ENCODE measurements at regions not wholly inside any gene's neighbourhood (a gene's known extent, or its start where the extent isn't known, plus 50 kb on each side); places are given as distances from the start of the nearest gene placed in this dataset.
A peak's percentile ranks its signal among the peaks of the same experiment; 100 is the strongest.

DNA sequence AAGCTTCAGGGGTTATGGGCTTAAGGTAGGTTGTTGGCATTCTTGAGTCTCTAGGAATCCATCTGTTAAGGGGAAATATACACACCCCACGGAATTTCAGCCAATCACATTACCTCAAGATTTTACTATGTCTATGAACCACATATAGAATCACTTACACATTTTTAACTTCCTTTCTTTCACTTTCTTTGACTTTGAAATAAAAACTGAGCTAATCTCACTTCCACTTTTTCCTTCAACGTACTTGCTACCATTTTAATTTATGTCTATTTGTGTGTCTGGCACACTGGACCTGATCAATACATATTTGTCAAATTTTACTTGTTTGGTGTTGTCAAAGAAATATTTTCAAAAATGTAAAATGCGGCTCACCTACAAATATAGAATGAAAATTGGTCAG, 545.4 kb upstream of the JAG1 start:
- in situ Hi-C loops (cut with MboI) (no loop called here), intact Hi-C loops (cut with micrococcal nuclease; ENCODE audit: unreplicated experiment) (no loop called here)
- Histone ChIP-seq H3K9ac (ENCODE audit: control insufficient read depth, insufficient read depth, low read length) (no peak overlapping the region), H2AFZ (ENCODE audit: control insufficient read depth, low read depth, low read length) (no peak overlapping the region), H3K27ac (ENCODE audit: control insufficient read depth, insufficient read depth) (no peak overlapping the region), H3K4me3 (no peak overlapping the region), H3K9me3 (replicated peaks; ENCODE audit: control insufficient read depth, insufficient read depth, low read length) (peaks cover 2% of the 10 kb centered on the region; the same call in 1 of the 3 replicates), H4K20me1 (ENCODE audit: control insufficient read depth, insufficient read depth) (no peaks in the 10 kb centered on the region), H3K4me1 (ENCODE audit: control insufficient read depth, insufficient read depth, low read length) (peaks cover 13% of the 10 kb centered on the region), H3K27me3 (replicated peaks in 1 of 2; ENCODE audit: control insufficient read depth in 2 of 2, insufficient read depth in 2 of 2, low read length in 1 of 2) (no peaks in the 10 kb centered on the region), H3K79me2 (ENCODE audit: control insufficient read depth, insufficient read depth, low read length) (no peaks in the 10 kb centered on the region), H3K4me2 (ENCODE audit: control insufficient read depth, insufficient read depth) (0 out of 2 replicates have a peak overlapping the region, but pooled peaks have one; percentile 22), H3K36me3 (ENCODE audit: control insufficient read depth in 2 of 2, insufficient read depth in 2 of 2, low read length in 1 of 2) (no peaks in the 10 kb centered on the region)
- DNase-seq (ENCODE audit: low read depth, low spot score) (peak; percentile 42), ATAC-seq (peak; percentile 79), FAIRE-seq (peak; percentile 54)
- ChIA-PET CTCF (interaction anchor here (0.6 to 7.2 kb wide), 9 partner anchors 9 to 548 kb away, joined by 3 to 64 read pairs (median 4); partner anchors contain the start of gene JAG1), POLR2A (interaction anchor here (0.6 to 1.3 kb wide), 5 partner anchors 9 to 667 kb away, joined by 3 to 4 read pairs (median 3); no protein-coding TSS in a partner anchor), SMC1A (ENCODE audit: uncharacterized antibody, unreplicated experiment) (interaction anchor here (1.0 to 11.1 kb wide), 14 partner anchors 10 to 857 kb away, joined by 3 to 87 read pairs (median 4); no protein-coding TSS in a partner anchor), RAD21 (ENCODE audit: unreplicated experiment) (interaction anchor here (0.6 to 2.6 kb wide), 7 partner anchors 9 to 667 kb away, joined by 3 to 24 read pairs (median 4); no protein-coding TSS in a partner anchor)
- BruUV-seq (replicated peaks) = no TSS peak
- WGBS (ENCODE audit: insufficient coverage, insufficient replicate concordance, low lambda C conversion rate, missing lambda C conversion rate) = 32% methylated on average over 3 of the region's 3 CpGs
- TF ChIP-seq ZNF384 (IDR thresholded peaks at IDR 0.05; ENCODE audit: borderline replicate concordance, low read depth, low read length) = no peak
- TF ChIP-seq, protein P1, sequence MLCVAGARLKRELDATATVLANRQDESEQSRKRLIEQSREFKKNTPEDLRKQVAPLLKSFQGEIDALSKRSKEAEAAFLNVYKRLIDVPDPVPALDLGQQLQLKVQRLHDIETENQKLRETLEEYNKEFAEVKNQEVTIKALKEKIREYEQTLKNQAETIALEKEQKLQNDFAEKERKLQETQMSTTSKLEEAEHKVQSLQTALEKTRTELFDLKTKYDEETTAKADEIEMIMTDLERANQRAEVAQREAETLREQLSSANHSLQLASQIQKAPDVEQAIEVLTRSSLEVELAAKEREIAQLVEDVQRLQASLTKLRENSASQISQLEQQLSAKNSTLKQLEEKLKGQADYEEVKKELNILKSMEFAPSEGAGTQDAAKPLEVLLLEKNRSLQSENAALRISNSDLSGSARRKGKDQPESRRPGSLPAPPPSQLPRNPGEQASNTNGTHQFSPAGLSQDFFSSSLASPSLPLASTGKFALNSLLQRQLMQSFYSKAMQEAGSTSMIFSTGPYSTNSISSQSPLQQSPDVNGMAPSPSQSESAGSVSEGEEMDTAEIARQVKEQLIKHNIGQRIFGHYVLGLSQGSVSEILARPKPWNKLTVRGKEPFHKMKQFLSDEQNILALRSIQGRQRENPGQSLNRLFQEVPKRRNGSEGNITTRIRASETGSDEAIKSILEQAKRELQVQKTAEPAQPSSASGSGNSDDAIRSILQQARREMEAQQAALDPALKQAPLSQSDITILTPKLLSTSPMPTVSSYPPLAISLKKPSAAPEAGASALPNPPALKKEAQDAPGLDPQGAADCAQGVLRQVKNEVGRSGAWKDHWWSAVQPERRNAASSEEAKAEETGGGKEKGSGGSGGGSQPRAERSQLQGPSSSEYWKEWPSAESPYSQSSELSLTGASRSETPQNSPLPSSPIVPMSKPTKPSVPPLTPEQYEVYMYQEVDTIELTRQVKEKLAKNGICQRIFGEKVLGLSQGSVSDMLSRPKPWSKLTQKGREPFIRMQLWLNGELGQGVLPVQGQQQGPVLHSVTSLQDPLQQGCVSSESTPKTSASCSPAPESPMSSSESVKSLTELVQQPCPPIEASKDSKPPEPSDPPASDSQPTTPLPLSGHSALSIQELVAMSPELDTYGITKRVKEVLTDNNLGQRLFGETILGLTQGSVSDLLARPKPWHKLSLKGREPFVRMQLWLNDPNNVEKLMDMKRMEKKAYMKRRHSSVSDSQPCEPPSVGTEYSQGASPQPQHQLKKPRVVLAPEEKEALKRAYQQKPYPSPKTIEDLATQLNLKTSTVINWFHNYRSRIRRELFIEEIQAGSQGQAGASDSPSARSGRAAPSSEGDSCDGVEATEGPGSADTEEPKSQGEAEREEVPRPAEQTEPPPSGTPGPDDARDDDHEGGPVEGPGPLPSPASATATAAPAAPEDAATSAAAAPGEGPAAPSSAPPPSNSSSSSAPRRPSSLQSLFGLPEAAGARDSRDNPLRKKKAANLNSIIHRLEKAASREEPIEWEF (IDR thresholded peaks at IDR 0.05; ENCODE audit: insufficient replicate concordance, low read depth, low read length) = peak; percentile 87
- 0 out of 2 replicates have a peak, but pooled peaks have one; percentile 23 for TF ChIP-seq NBN (IDR thresholded peaks at IDR 0.05)
- TF ChIP-seq EP300 (IDR thresholded peaks at IDR 0.05; ENCODE audit: borderline replicate concordance in 1 of 2, control insufficient read depth in 1 of 2, low read depth in 2 of 2, low read length in 2 of 2) = peak in 1 of 2 experiments; percentile 56; a peak in 1 of 4 replicates
- peak; percentile 53 for TF ChIP-seq RUNX3 (IDR thresholded peaks at IDR 0.05; ENCODE audit: low read length)
- peak; percentile 89 for TF ChIP-seq SPI1 (IDR thresholded peaks at IDR 0.05; ENCODE audit: borderline replicate concordance, insufficient read depth, low read depth, low read length)
- TF ChIP-seq, protein P2, sequence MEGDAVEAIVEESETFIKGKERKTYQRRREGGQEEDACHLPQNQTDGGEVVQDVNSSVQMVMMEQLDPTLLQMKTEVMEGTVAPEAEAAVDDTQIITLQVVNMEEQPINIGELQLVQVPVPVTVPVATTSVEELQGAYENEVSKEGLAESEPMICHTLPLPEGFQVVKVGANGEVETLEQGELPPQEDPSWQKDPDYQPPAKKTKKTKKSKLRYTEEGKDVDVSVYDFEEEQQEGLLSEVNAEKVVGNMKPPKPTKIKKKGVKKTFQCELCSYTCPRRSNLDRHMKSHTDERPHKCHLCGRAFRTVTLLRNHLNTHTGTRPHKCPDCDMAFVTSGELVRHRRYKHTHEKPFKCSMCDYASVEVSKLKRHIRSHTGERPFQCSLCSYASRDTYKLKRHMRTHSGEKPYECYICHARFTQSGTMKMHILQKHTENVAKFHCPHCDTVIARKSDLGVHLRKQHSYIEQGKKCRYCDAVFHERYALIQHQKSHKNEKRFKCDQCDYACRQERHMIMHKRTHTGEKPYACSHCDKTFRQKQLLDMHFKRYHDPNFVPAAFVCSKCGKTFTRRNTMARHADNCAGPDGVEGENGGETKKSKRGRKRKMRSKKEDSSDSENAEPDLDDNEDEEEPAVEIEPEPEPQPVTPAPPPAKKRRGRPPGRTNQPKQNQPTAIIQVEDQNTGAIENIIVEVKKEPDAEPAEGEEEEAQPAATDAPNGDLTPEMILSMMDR (IDR thresholded peaks at IDR 0.05 in 2 of 3, conservative IDR thresholded peaks at IDR 0.05 in 1 of 3; ENCODE audit: control insufficient read depth in 2 of 3, extremely low read depth in 1 of 3, insufficient read depth in 1 of 3, low read depth in 3 of 3, low read length in 3 of 3) = no peak
- peak; percentile 54; the same call in 1 of the 2 replicates for TF ChIP-seq MTA2 (IDR thresholded peaks at IDR 0.05; ENCODE audit: low read depth)
- peak; percentile 56 for TF ChIP-seq DPF2 (IDR thresholded peaks at IDR 0.05)
- TF ChIP-seq, protein P3, sequence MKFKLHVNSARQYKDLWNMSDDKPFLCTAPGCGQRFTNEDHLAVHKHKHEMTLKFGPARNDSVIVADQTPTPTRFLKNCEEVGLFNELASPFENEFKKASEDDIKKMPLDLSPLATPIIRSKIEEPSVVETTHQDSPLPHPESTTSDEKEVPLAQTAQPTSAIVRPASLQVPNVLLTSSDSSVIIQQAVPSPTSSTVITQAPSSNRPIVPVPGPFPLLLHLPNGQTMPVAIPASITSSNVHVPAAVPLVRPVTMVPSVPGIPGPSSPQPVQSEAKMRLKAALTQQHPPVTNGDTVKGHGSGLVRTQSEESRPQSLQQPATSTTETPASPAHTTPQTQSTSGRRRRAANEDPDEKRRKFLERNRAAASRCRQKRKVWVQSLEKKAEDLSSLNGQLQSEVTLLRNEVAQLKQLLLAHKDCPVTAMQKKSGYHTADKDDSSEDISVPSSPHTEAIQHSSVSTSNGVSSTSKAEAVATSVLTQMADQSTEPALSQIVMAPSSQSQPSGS (IDR thresholded peaks at IDR 0.05; ENCODE audit: low read length) = peak; percentile 58
- TF ChIP-seq NFIC (IDR thresholded peaks at IDR 0.05; ENCODE audit: low read depth, low read length) = peak; percentile 31; the same call in 1 of the 2 replicates
- TF ChIP-seq NFYB (IDR thresholded peaks at IDR 0.05; ENCODE audit: insufficient read depth, low read depth, low read length) = peak; percentile 34; the same call in 1 of the 2 replicates
- TF ChIP-seq LARP7 (IDR thresholded peaks at IDR 0.05) = no peak

Measured in GM12878 (cell line).